Kidney capillary endothelial cell (primary cell): ENCODE measurements at regions not wholly inside any gene's neighbourhood (a gene's known extent, or its start where the extent isn't known, plus 50 kb on each side); places are given as distances from the start of the nearest gene placed in this dataset.

ENCODE experiments used
- DNase-seq: peaks from one replicate; pipeline ENCODE4 v3.0.0-alpha.2; 2018; ENCODE audit warnings: low spot score

DNA sequence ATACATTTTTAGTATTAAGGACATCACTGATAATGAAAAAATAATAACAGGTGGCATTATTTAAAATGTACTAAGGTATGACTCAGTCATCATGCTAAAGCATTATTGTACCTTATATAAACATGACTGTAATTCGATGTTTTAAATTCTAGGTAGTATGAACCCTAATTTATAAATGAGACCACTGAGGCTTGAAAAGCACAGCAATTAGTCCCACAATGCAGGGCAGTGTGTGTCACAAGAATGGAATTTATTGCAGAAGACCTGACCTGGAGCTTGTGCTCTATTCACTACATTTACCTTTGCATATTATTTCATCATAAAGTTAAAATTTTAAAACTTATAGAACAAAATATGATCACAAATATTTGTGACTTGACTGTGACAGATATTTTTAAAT is 358.5 kb upstream of the DSEL start:
- DNase-seq = no peak

DNA sequence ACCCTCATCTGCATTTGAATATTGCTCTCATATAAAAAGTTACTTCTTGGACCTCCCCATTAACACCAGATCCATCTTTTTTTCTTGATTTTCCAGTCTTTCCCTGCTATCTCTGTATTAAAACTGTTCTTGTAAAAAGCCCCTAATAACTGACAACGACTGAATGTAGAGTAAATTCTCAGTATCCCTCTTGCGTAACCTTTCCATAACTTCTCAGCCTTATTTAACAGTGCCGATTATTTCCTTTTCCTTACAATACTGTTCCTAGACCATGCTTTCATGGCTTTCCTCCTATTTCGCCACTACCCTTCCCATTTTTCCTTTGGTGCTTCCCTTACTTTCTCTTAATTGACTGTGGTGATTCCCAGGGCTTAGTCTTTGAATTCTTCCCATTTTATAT is 348.9 kb upstream of the DSEL start:
- DNase-seq = no peak

DNA sequence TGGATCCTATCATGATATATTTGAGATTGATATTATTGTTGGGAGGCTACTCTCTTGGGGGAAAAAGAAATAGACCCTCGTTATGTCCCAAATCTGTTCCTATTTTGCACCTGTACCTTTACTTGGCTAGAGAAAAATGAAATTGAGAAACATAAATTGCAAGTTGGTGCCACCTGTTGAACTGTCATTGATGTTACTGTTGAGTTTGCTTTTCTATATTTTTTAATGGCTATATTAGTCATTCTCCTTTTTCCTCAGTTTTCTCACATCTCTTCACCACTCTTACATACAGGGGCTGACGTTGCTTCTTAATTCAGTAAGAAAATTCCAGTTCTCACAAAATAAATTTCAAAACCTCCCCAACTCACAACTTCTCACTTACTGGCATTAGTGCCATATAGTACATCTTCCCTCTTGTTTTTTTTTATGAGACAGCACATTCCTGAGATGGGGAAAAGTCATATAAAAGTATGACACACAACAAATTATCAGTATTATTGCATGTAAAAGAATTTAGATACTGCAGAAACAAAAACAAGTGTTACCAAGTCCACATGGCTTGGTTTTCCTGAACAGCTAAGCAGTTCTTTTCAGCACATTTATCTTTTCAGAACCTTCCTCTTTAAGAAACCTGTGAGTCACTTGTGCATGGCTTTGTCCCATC is 348.3 kb upstream of the DSEL start:
- DNase-seq = no peak

DNA sequence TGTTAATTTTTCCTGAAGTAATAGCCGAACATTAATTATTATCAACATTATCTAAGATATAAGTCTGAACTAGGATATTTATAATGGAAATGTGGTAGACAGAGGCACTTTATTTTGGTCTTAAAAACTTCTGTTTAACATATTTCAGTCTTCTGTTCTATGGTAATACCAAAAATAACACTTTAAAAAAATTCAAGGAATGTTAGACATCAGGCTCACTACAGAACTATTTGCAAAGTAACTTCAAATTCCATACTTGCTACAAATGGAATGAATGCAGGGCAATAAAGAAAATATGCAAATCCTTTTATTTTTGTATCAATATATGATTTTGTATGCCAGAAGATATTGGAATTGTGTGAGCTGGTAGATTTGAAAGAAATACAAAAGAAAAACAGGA is 345.5 kb upstream of the DSEL start:
- DNase-seq = no peak

- DNase-seq = no peak
Measured at GRCh38 chr18:67854340-67854739, 337.8 kb upstream of the DSEL start.

DNA sequence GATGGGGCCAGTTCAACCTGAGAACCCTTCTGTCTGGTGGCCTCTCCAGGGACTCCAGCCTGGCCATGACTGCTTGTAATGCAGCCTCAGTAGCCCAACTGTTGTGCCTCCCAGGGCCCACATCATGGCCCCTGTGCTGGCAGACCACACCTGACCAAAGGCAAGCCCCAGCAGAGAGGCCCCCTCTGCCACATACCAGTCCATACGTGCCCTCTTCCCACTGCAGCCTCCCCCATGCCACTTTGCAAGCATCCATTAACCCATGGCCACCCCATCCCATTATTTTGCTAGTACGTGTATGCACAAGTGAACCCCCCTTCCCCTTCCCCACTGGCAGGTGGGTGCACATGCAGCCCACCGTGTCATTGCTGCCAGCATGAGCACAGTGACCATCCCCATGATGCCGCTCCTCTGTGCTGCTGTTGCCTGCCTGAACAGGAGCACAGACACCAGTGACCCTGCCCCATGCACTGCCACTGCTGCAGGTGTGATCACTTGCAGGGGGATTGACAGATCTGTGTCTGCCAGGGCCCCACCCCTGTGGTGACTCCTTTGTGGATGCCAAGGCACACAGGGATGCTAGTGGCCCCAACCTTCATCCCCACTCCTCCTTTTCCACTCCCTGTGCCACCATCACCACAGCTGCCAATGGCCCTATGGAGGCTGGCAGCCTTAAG is 330.0 kb upstream of the DSEL start:
- DNase-seq = no peak

DNA sequence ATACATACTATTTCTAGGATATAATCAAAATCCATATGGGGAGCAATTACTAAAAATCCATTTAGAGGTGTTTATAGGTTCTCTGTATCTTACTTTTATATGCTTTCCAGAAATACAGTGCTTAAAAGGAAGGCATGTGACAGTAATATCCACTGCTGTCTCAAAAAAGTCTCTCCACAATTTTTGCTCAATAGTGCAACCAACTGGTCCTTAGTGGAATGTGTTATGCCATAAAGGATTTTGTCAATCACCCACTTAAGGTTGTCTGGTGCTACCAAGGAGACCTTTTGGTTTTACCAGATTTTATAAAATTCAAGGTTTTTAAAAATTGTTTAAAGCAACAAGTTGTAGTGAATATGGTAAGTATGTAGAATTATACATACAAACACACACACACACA is 328.5 kb upstream of the DSEL start:
- DNase-seq = no peak

DNA sequence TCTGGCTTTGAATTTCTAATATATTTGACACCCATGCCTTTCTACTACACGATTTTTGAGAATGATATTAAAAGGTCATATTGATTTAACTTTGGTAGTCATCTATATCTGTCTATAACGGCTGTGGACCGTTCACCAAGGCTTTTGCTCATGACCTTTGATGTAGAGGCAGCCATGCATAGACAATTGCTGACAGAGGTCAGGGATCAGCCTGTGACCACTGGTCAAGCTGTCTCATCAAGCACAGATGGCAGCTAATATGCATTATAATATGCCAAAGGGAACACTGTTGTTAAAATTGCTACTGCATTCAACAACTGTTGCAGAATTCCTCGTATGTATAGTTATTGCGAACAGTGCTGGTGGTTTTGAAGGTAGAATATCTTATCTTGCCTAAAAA is 323.9 kb upstream of the DSEL start:
- no peak for DNase-seq

- DNase-seq = no peak
Measured at GRCh38 chr18:67818432-67818831, 301.9 kb upstream of the DSEL start.

DNA sequence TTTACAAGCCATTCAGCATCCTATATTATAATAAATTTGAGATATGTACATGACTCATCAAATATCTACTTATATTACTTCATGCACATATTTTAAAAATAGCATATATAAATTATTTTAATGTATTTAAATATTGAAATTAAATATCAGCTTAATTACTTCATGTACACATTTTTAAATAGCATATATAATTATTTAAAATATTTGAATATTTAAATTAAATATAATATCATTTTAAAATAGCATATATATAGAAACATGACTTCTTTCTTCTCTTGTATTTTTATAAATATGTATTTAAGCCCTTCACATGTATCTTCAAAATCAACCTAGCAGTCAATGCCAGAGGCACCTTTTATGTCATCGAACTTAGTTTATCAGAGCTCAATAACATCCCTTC is 298.8 kb upstream of the DSEL start:
- DNase-seq = no peak

DNA sequence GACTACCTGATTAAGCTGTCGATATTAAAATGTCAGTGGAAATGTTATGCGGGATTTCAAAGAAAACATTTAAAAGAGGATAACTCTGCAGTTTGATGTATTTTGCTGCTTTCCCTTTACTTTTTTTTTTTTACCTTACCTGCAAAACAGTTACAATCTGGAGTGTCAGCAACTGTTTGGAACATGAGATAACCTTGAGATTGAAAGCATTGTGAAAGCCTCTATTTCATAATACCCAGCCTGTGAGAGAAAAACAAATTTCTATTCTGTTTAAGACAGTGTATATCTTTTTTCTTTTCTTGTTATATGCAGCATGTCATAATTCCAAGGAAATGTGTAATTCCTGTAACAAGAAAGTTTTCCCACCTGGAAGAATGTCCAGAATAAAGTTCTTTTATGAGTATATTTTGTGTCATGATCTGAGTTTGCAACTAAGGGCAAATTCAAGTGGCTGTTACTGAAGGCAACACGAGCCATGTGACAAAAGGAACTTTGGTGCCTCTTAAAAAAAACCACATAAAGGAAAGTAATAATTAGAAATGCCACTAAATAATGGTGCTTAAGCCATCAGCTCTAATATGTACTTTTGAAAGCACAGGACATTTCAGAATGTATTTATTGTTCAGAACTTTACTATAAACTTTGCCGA is 297.0 kb upstream of the DSEL start:
- DNase-seq = no peak

DNA sequence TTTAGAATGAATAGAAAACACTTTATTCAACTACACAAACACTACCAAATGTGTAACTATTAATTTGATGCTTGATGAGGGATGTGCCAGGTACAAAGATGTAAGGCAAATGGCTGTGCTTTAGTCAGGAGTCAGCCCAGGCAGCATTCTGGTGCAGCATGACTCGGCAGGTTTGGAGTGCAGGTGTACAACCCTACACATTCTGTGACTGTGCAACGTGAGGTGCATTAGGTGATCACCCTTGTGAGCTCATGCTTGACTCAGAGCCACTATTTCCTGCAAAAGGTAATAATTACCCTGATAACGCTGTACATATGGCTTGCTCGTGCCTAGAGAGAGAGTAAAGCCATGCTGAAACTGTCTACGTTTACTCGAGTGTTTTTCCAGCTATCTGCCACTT is 288.7 kb upstream of the DSEL start:
- DNase-seq = no peak

GRCh38 chr18:67794521-67794920 is 278.0 kb upstream of the DSEL start:
- DNase-seq = no peak

GRCh38 chr18:67790527-67790926 is 274.0 kb upstream of the DSEL start:
- DNase-seq = no peak

DNA sequence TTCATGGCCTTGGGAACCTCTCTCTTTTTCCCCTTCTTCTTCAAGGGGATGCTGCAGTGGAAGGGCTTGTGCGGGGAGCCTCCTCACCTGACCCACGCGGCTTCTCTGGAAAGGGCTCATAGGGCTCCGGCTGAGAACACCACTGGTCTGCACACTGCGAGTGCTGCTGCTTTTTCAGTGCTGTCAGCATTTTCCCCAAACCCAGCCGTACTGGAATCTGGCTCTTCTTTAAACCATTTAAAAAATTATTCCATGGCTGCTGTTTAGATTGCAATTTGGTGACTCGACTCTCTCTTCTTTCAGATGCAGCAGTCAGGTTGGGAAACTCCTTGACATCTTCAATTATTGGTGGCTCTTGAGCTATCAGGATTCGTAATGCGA is 272.6 kb upstream of the DSEL start:
- DNase-seq = no peak

DNA sequence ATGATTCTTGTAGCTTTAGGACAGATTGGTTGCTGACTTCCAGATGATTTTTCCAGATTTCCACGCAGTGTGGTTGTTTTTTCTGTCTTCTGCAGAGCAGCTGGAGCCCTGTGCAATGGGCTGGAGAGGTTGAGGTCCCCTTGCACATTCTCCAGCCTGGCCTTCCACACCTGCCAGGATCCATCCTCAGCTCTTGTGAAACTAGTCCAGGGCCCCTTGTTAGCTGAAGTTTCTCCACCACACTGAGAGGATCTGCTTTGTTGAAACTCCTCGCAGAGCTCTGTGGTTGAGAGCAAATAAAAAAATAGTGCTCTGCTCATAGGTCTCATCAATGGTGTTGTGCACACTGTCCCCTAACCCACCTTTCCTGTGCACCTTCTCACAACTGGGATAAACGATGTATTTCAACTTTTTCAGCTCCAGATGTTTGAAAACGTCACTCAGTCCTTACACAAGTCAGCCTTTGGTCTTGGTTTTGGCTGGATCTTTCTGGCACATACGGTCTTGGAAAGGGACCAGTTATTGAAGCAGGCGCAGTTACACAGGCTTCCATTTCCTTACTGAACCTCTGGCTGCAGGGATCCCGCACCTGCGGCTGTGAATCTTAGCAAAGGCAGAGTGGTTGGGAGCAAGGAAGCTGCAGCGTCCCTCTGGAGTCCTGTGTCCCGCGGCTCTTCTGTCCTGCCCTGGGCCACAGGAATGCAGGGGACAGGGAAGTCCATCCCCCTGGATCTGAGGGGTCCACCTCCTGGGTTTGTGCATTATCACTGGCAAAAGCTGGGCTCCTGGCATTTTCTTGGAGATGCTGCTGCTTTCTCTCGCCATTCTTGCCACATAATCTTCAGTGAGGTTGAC is 272.0 kb upstream of the DSEL start:
- no peak for DNase-seq

GRCh38 chr18:67783196-67783946 is 266.9 kb upstream of the DSEL start:
- peak; percentile 76 for DNase-seq

- DNase-seq = no peak
Measured at GRCh38 chr18:67778016-67778415, 261.5 kb upstream of the DSEL start.

GRCh38 chr18:67776929-67777328 is 260.4 kb upstream of the DSEL start:
- DNase-seq = peak; percentile 4

GRCh38 chr18:67771271-67771670 is 254.8 kb upstream of the DSEL start:
- DNase-seq = peak; percentile 42

DNA sequence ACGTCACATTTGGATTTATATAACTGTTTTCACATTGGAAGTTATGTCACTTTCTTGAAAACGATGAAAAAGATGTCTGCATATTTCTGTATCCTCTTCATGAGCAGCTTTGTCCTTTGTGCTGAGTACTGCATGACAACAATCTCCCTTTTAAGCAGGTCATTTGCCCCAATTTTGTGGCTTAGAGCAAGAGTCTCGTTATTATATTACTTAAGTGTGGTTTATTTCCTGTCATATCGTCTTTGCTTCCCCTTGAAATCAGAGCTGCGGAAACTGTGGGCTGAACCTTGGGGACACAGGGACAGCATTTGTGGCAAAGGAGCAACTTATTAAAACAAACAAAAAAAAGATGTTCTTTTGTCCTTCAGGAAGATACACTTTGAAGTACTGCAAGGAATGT is 254.0 kb upstream of the DSEL start:
- peak; percentile 6 for DNase-seq

GRCh38 chr18:67766930-67767329 is 250.4 kb upstream of the DSEL start:
- peak; percentile 79 for DNase-seq
